GM21786 (cell line): ENCODE measurements at regions not wholly inside any gene's neighbourhood (a gene's known extent, or its start where the extent isn't known, plus 50 kb on each side); places are given as distances from the start of the nearest gene placed in this dataset.
A peak's percentile ranks its signal among the peaks of the same experiment; 100 is the strongest.
"Not testable (repeated sequence)": the region's sequence is repeated elsewhere in the genome, so short reads cannot be mapped to it uniquely, and the experiment has no call there.

Experiments
- ATAC-seq: cut with Tn5 transposase; IDR thresholded peaks from one replicate; pipeline ENCODE4 v1.9.1; 2021; ENCODE audit not compliant: unreplicated experiment

GRCh38 chr18:34942276-34942675 is 98.9 kb upstream of the MAPRE2 start:
- ATAC-seq = no peak

- ATAC-seq = no peak
Measured at GRCh38 chr18:34942975-34943374, 98.2 kb upstream of the MAPRE2 start.

- no peak for ATAC-seq
Measured at GRCh38 chr18:34943587-34943986, 97.6 kb upstream of the MAPRE2 start.

GRCh38 chr18:34947711-34948125 is 93.5 kb upstream of the MAPRE2 start:
- ATAC-seq = no peak

GRCh38 chr18:34951625-34952379 is 89.4 kb upstream of the MAPRE2 start:
- ATAC-seq = no peak

- no peak for ATAC-seq
Measured at GRCh38 chr18:34953212-34953611, 88.0 kb upstream of the MAPRE2 start.

- not testable (repeated sequence) for ATAC-seq
Measured at GRCh38 chr18:34955494-34955893, 85.7 kb upstream of the MAPRE2 start.

- no peak for ATAC-seq
Measured at GRCh38 chr18:34956663-34957062, 84.5 kb upstream of the MAPRE2 start.

GRCh38 chr18:34957119-34957863 is 83.9 kb upstream of the MAPRE2 start:
- ATAC-seq = no peak

- no peak for ATAC-seq
Measured at GRCh38 chr18:34957864-34958259, 83.4 kb upstream of the MAPRE2 start.

GRCh38 chr18:34959211-34959829 is 81.9 kb upstream of the MAPRE2 start:
- ATAC-seq = no peak

GRCh38 chr18:34959989-34960388 is 81.2 kb upstream of the MAPRE2 start:
- ATAC-seq = no peak

- no peak for ATAC-seq
Measured at GRCh38 chr18:34965108-34965507, 76.1 kb upstream of the MAPRE2 start.

GRCh38 chr18:34965566-34965965 is 75.6 kb upstream of the MAPRE2 start:
- no peak for ATAC-seq

- no peak for ATAC-seq
Measured at GRCh38 chr18:34970106-34970505, 71.1 kb upstream of the MAPRE2 start.

- ATAC-seq = no peak
Measured at GRCh38 chr18:34971313-34971712, 69.9 kb upstream of the MAPRE2 start.

GRCh38 chr18:34972765-34973414 is 68.3 kb upstream of the MAPRE2 start:
- ATAC-seq = no peak

- ATAC-seq = no peak
Measured at GRCh38 chr18:34976123-34976522, 65.1 kb upstream of the MAPRE2 start.

- ATAC-seq = no peak
Measured at GRCh38 chr18:34976534-34976898, 64.7 kb upstream of the MAPRE2 start.

GRCh38 chr18:34976899-34977837 is 64.0 kb upstream of the MAPRE2 start:
- peak; percentile 58 for ATAC-seq
